PC-9 (cell line): ENCODE measurements at regions not wholly inside any gene's neighbourhood (a gene's known extent, or its start where the extent isn't known, plus 50 kb on each side); places are given as distances from the start of the nearest gene placed in this dataset.

Experiments used
- BruUV-seq: library from RNA; stranded (reverse); fragments of 400-500 nt; replicated peaks from 2 replicates; lab custom pipeline; 2021; lab: Mats Ljungman, UMichigan
- CTCF ChIA-PET: fragments of 300-600 bp; sonication (Branson Sonifier 250); formaldehyde crosslinking; loops from one replicate; lab custom pipeline; 2022; ENCODE audit warnings: antibody characterized with exemption; lab: Charles Lee
- POLR2A ChIA-PET: fragments of 300-600 bp; sonication (Branson Sonifier 250); formaldehyde crosslinking; loops from one replicate; lab custom pipeline; 2022; ENCODE audit warnings: antibody characterized with exemption; ENCODE audit not compliant: unreplicated experiment; lab: Charles Lee
- DNase-seq, 2 experiments: peaks; one replicate each; pipeline versions ENCODE4 v3.0.0 to v3.0.0-alpha.2; 2015 to 2022; ENCODE audit warnings: mixed read lengths in 1 of 2
- H2AFZ ChIP-seq: fragments of 200-600 bp; sonication (generic); 2 replicates; pipeline ENCODE4 v1.8.1; 2017; ENCODE audit warnings: antibody characterized with exemption
- H3F3A ChIP-seq: fragments of 200-600 bp; sonication (generic); 2 replicates; pipeline ENCODE4 v1.8.1; 2017; ENCODE audit warnings: antibody characterized with exemption, mild to moderate bottlenecking, low read depth; ENCODE audit not compliant: insufficient read depth
- H3K27ac ChIP-seq: fragments of 200-600 bp; sonication (generic); 2 replicates; pipeline ENCODE4 v1.6.1; 2016; ENCODE audit warnings: mixed run types
- H3K27me3 ChIP-seq: fragments of 200-600 bp; sonication (generic); 2 replicates; pipeline ENCODE4 v1.6.1; 2016; ENCODE audit warnings: low read depth, mixed run types; ENCODE audit not compliant: insufficient read depth
- H3K36me3 ChIP-seq: fragments of 200-600 bp; sonication (generic); 2 replicates; pipeline ENCODE4 v1.6.1; 2016; ENCODE audit warnings: low read depth, mixed run types
- H3K4me1 ChIP-seq: fragments of 200-600 bp; sonication (generic); replicated peaks from 2 replicates; pipeline ENCODE4 v1.6.1; 2016; ENCODE audit warnings: mixed run types; ENCODE audit not compliant: insufficient read depth
- H3K4me2 ChIP-seq: fragments of 200-600 bp; sonication (generic); 2 replicates; pipeline ENCODE4 v1.6.1; 2017; ENCODE audit warnings: mixed run types
- H3K4me3 ChIP-seq: fragments of 200-600 bp; sonication (generic); 2 replicates; pipeline ENCODE4 v1.6.1; 2016; ENCODE audit warnings: mixed run types
- H3K79me2 ChIP-seq: fragments of 200-600 bp; sonication (generic); 2 replicates; pipeline ENCODE4 v1.6.1; 2017; ENCODE audit warnings: low read depth, mixed run types
- H3K9me2 ChIP-seq: fragments of 200-600 bp; sonication (generic); 2 replicates; pipeline ENCODE4 v1.8.1; 2017; ENCODE audit warnings: mild to moderate bottlenecking; ENCODE audit not compliant: insufficient read depth
- H3K9me3 ChIP-seq: fragments of 200-600 bp; sonication (generic); 2 replicates; pipeline ENCODE4 v1.8.1; 2016; ENCODE audit warnings: low read depth; ENCODE audit not compliant: insufficient read depth
- H4K20me1 ChIP-seq: fragments of 200-600 bp; sonication (generic); 2 replicates; pipeline ENCODE4 v1.8.1; 2017; ENCODE audit not compliant: insufficient read depth
- CTCF ChIP-seq: fragments of 200-600 bp; sonication (generic); conservative IDR thresholded peaks from 2 replicates; pipeline ENCODE4 v1.6.1; 2017; ENCODE audit warnings: mixed run types, antibody characterized with exemption, mild to moderate bottlenecking, moderate library complexity
- EZH2 ChIP-seq: fragments of 200-600 bp; sonication (generic); IDR thresholded peaks from 2 replicates; pipeline ENCODE4 v1.8.0; 2017; ENCODE audit warnings: antibody characterized with exemption, low read depth
- intact Hi-C: fragments of 100-400 bp; cut with micrococcal nuclease; formaldehyde crosslinking; loops from one replicate; pipeline ENCODE4 v1.10.0; 2022; ENCODE audit not compliant: unreplicated experiment

- TF ChIP-seq EZH2 (no peak), CTCF (no peak)
- Histone ChIP-seq H3K4me2 (no peak overlapping the region), H3K79me2 (no peaks in the 10 kb centered on the region), H3K9me3 (no peaks in the 10 kb centered on the region), H4K20me1 (no peaks in the 10 kb centered on the region), H3F3A (no peaks in the 10 kb centered on the region), H3K4me1 (no peaks in the 10 kb centered on the region), H3K9me2 (no peaks in the 10 kb centered on the region), H2AFZ (no peak overlapping the region), H3K27me3 (no peaks in the 10 kb centered on the region), H3K4me3 (no peak overlapping the region), H3K27ac (no peak overlapping the region), H3K36me3 (no peaks in the 10 kb centered on the region)
- ChIA-PET POLR2A (no interaction called here), CTCF (no interaction called here)
- no peak for DNase-seq
- BruUV-seq, result no TSS peak
- intact Hi-C loops, result no loop called here
Observed at GRCh38 chr2:7752291-7752690, 835.1 kb downstream of the RNF144A start.

GRCh38 chr2:7753777-7754176 is 836.6 kb downstream of the RNF144A start:
- H3F3A ChIP-seq, result no peaks in the 10 kb centered on the region
- H3K9me2 ChIP-seq, result no peaks in the 10 kb centered on the region; the same call in 1 of the 2 replicates
- ChIA-PET POLR2A (no interaction called here), CTCF (no interaction called here)
- no peak overlapping the region for H2AFZ ChIP-seq
- no peak overlapping the region for H3K4me3 ChIP-seq
- no peaks in the 10 kb centered on the region for H3K36me3 ChIP-seq
- H3K9me3 ChIP-seq, result no peaks in the 10 kb centered on the region
- no peaks in the 10 kb centered on the region for H3K79me2 ChIP-seq
- no peak overlapping the region for H3K27ac ChIP-seq
- BruUV-seq, result no TSS peak
- intact Hi-C loops, result no loop called here
- H3K4me1 ChIP-seq, result no peaks in the 10 kb centered on the region
- no peak overlapping the region for H3K4me2 ChIP-seq
- DNase-seq, result no peak
- no peaks in the 10 kb centered on the region for H3K27me3 ChIP-seq
- H4K20me1 ChIP-seq, result no peaks in the 10 kb centered on the region
- TF ChIP-seq CTCF (no peak), EZH2 (no peak)

- Histone ChIP-seq H3K4me3 (no peak overlapping the region), H3F3A (no peaks in the 10 kb centered on the region), H3K79me2 (no peaks in the 10 kb centered on the region), H4K20me1 (no peaks in the 10 kb centered on the region), H3K9me3 (no peaks in the 10 kb centered on the region; the same call in 1 of the 2 replicates), H3K9me2 (no peaks in the 10 kb centered on the region; the same call in 1 of the 2 replicates), H3K27ac (no peak overlapping the region), H3K4me1 (no peaks in the 10 kb centered on the region), H3K4me2 (no peak overlapping the region), H2AFZ (no peak overlapping the region; the same call in 1 of the 2 replicates), H3K27me3 (no peaks in the 10 kb centered on the region), H3K36me3 (no peaks in the 10 kb centered on the region)
- BruUV-seq, result no TSS peak
- no peak for DNase-seq
- no peak for TF ChIP-seq EZH2
- no peak for TF ChIP-seq CTCF
- intact Hi-C loops, result no loop called here
- POLR2A ChIA-PET, result no interaction called here
- CTCF ChIA-PET, result no interaction called here
Observed at GRCh38 chr2:7755879-7756278, 838.7 kb downstream of the RNF144A start.
